GM12892 (cell line): ENCODE measurements at regions not wholly inside any gene's neighbourhood (a gene's known extent, or its start where the extent isn't known, plus 50 kb on each side); places are given as distances from the start of the nearest gene placed in this dataset.

Experiments used
- POLR2A ChIP-seq: IDR thresholded peaks from 2 replicates; pipeline ENCODE4 v1.6.1; 2011; ENCODE audit warnings: low read depth, low read length, control low read depth
- POLR2AphosphoS5 ChIP-seq: IDR thresholded peaks from 2 replicates; pipeline ENCODE4 v1.6.1; 2011; ENCODE audit warnings: low read depth, low read length, control low read depth
- TAF1 ChIP-seq: IDR thresholded peaks from 2 replicates; pipeline ENCODE4 v1.6.1; 2011; ENCODE audit warnings: low read depth, mild to moderate bottlenecking, control low read depth, low read length, borderline replicate concordance

DNA sequence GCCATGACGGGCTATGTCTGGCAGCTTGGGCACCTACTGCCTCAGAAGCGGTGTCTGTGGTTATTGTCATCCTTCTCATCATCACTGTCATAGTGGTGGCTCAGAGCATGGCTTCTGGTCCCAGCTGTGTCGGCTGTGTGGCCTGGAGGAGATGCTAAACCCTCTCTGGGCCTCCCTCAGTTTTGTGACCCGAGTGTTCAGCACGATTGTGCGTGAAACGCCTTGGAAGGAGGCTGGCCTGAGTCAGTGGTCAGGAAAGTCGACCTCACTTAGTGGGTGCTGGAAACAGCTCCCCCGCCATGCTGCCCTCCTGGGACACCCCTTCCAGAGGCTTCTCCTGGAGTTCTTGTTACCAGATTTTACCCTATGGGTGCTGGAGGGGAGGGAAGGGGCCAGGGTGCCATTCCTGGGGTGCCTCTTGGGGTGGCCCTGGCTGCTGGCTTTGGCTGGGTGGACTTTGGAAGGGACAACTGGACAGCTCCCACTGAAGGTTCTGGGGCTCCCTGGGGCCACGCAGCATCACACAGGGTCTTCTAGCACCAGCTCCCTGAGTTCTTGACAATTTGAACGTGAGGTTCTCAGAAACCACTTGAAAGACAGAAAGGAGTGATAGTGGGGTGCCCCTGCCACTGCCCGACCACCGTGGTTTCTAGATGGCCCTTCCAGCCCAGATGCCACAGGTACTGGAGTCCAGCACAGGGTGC is 226.5 kb upstream of the GSE1 start:
- no peak for TF ChIP-seq POLR2A
- no peak for TF ChIP-seq POLR2AphosphoS5
- TF ChIP-seq TAF1: no peak
